ENCODE measurements at regions not wholly inside any gene's neighbourhood (a gene's known extent, or its start where the extent isn't known, plus 50 kb on each side); places are given as distances from the start of the nearest gene placed in this dataset.

- Histone ChIP-seq H3K27ac (ENCODE audit: low read depth, low read length) (no peak overlapping the region), H3K4me1 (ENCODE audit: control insufficient read depth in 1 of 2, insufficient read depth in 2 of 2, low read length in 2 of 2) (no peaks in the 10 kb centered on the region), H3K4me3 (replicated peaks in 1 of 2; ENCODE audit: low read depth in 1 of 2, low read length in 2 of 2) (no peak overlapping the region), H3K79me2 (ENCODE audit: insufficient read depth, low read length) (no peaks in the 10 kb centered on the region), H3K36me3 (ENCODE audit: control insufficient read depth in 1 of 2, insufficient read depth in 2 of 2, low read length in 2 of 2) (no peaks in the 10 kb centered on the region), H2AFZ (ENCODE audit: low read depth, low read length, poor library complexity, severe bottlenecking) (no peak overlapping the region), H3K4me2 (ENCODE audit: low read length) (no peak overlapping the region), H4K20me1 (ENCODE audit: insufficient read depth) (no peaks in the 10 kb centered on the region), H3K9me2 (ENCODE audit: insufficient read depth) (no peaks in the 10 kb centered on the region), H3K9ac (ENCODE audit: low read length) (no peak overlapping the region), H3K9me3 (ENCODE audit: control insufficient read depth in 1 of 2, insufficient read depth in 1 of 2, low read depth in 1 of 2, low read length in 2 of 2) (no peaks in the 10 kb centered on the region), H3K27me3 (ENCODE audit: insufficient read depth, low read length) (peaks cover 27% of the 10 kb centered on the region)
- ChIA-PET RAD21 (ENCODE audit: low non-redundant PET in 1 of 2, low total read pairs in 2 of 2, uncharacterized antibody in 2 of 2, unreplicated experiment in 2 of 2) (no interaction called here), CTCF (no interaction called here), POLR2A (no interaction called here)
- ATAC-seq (no peak), DNase-seq (ENCODE audit: low read depth, low spot score) (no peak)
- BruUV-seq (replicated peaks) = no TSS peak
- no peak for TF ChIP-seq CTCF (IDR thresholded peaks at IDR 0.05 in 2 of 3, conservative IDR thresholded peaks at IDR 0.05 in 1 of 3; ENCODE audit: borderline replicate concordance in 1 of 3, insufficient read depth in 1 of 3, low read depth in 2 of 3, low read length in 2 of 3)
- no peak for TF ChIP-seq EZH2 (IDR thresholded peaks at IDR 0.05)
- intact Hi-C loops (cut with micrococcal nuclease) = no loop called here
Observed at GRCh38 chr10:128487517-128487916, 361.3 kb upstream of the MKI67 start.

- Histone ChIP-seq H3K27me3 (ENCODE audit: insufficient read depth, low read length) (peaks cover 27% of the 10 kb centered on the region), H3K27ac (ENCODE audit: low read depth, low read length) (no peak overlapping the region), H3K79me2 (ENCODE audit: insufficient read depth, low read length) (no peaks in the 10 kb centered on the region), H3K4me1 (ENCODE audit: control insufficient read depth in 1 of 2, insufficient read depth in 2 of 2, low read length in 2 of 2) (no peaks in the 10 kb centered on the region), H3K4me3 (replicated peaks in 1 of 2; ENCODE audit: low read depth in 1 of 2, low read length in 2 of 2) (no peak overlapping the region), H3K9me2 (ENCODE audit: insufficient read depth) (no peaks in the 10 kb centered on the region), H3K9me3 (ENCODE audit: control insufficient read depth in 1 of 2, insufficient read depth in 1 of 2, low read depth in 1 of 2, low read length in 2 of 2) (no peaks in the 10 kb centered on the region), H2AFZ (ENCODE audit: low read depth, low read length, poor library complexity, severe bottlenecking) (no peak overlapping the region), H4K20me1 (ENCODE audit: insufficient read depth) (no peaks in the 10 kb centered on the region), H3K4me2 (ENCODE audit: low read length) (no peak overlapping the region), H3K36me3 (ENCODE audit: control insufficient read depth in 1 of 2, insufficient read depth in 2 of 2, low read length in 2 of 2) (no peaks in the 10 kb centered on the region), H3K9ac (ENCODE audit: low read length) (no peak overlapping the region)
- CTCF ChIA-PET = no interaction called here
- TF ChIP-seq ZBTB33 (IDR thresholded peaks at IDR 0.05; ENCODE audit: extremely low read depth, insufficient replicate concordance, low read length) (no peak), CTCF (IDR thresholded peaks at IDR 0.05 in 2 of 3, conservative IDR thresholded peaks at IDR 0.05 in 1 of 3; ENCODE audit: borderline replicate concordance in 1 of 3, insufficient read depth in 1 of 3, low read depth in 2 of 3, low read length in 2 of 3) (no peak), CBX3 (IDR thresholded peaks at IDR 0.05; ENCODE audit: low read depth) (no peak), MAX (IDR thresholded peaks at IDR 0.05) (no peak), TCF7L2 (IDR thresholded peaks at IDR 0.05; ENCODE audit: borderline replicate concordance, extremely low read depth, insufficient read depth, insufficient read length) (no peak)
- no TSS peak for BruUV-seq (replicated peaks)
- RAD21 ChIA-PET (ENCODE audit: low non-redundant PET in 1 of 2, low total read pairs in 2 of 2, uncharacterized antibody in 2 of 2, unreplicated experiment in 2 of 2) = no interaction called here
- intact Hi-C loops (cut with micrococcal nuclease) = no loop called here
- no peak for DNase-seq (ENCODE audit: low read depth, low spot score)
- no peak for ATAC-seq
- POLR2A ChIA-PET = no interaction called here
Observed at GRCh38 chr10:128489324-128490247, 363.4 kb upstream of the MKI67 start.
